Neural cell (in vitro differentiated cells): ENCODE measurements at regions not wholly inside any gene's neighbourhood (a gene's known extent, or its start where the extent isn't known, plus 50 kb on each side); places are given as distances from the start of the nearest gene placed in this dataset.

Experiments
- H2AFZ ChIP-seq: fragments of 200-600, 300-800 bp; sonication (generic), shearing (Covaris generic); 2 replicates; pipeline ENCODE4 v1.6.0; 2014; ENCODE audit warnings: low read depth, mild to moderate bottlenecking, antibody characterized with exemption, low read length, moderate library complexity
- H3F3A ChIP-seq: fragments of 200-600 bp; shearing (Covaris generic); 2 replicates; pipeline ENCODE4 v1.6.1; 2016; ENCODE audit warnings: mild to moderate bottlenecking, moderate library complexity, mixed read lengths, antibody characterized with exemption, low read length; ENCODE audit not compliant: insufficient read depth, poor library complexity, severe bottlenecking
- H3K27ac ChIP-seq: fragments of 200-600, 300-800 bp; sonication (generic), shearing (Covaris generic); 2 replicates; pipeline ENCODE4 v1.5.1; 2014; ENCODE audit warnings: mild to moderate bottlenecking, low read length, moderate library complexity
- H3K27me3 ChIP-seq: fragments of 300-800, 200-600 bp; sonication (generic), shearing (Covaris generic); 2 replicates; pipeline ENCODE4 v1.6.0; 2014; ENCODE audit warnings: mild to moderate bottlenecking, low read depth, low read length, moderate library complexity; ENCODE audit not compliant: insufficient read depth
- H3K36me3 ChIP-seq: fragments of 300-800, 200-600 bp; sonication (generic), shearing (Covaris generic); 2 replicates; pipeline ENCODE4 v1.5.1; 2014; ENCODE audit warnings: mild to moderate bottlenecking, antibody characterized with exemption, low read length, moderate library complexity; ENCODE audit not compliant: insufficient read depth
- H3K4me2 ChIP-seq: fragments of 300-800, 200-600 bp; sonication (generic), shearing (Covaris generic); 2 replicates; pipeline ENCODE4 v1.6.0; 2014; ENCODE audit warnings: mild to moderate bottlenecking, low read length
- H3K4me3 ChIP-seq: fragments of 300-800, 200-600 bp; sonication (generic), shearing (Covaris generic); 2 replicates; pipeline ENCODE4 v1.5.1; 2014; ENCODE audit warnings: mild to moderate bottlenecking, low read length, moderate library complexity
- H3K79me2 ChIP-seq: fragments of 200-600 bp; shearing (Covaris generic); replicated peaks from 2 replicates; pipeline ENCODE4 v1.6.0; 2014; ENCODE audit warnings: mild to moderate bottlenecking, low read length, moderate library complexity; ENCODE audit not compliant: insufficient read depth
- H3K9ac ChIP-seq: fragments of 300-800, 200-600 bp; sonication (generic), shearing (Covaris generic); 2 replicates; pipeline ENCODE4 v1.6.1; 2016; ENCODE audit warnings: mild to moderate bottlenecking, low read length, mixed read lengths
- H3K9me2 ChIP-seq: fragments of 200-600 bp; shearing (Covaris generic); 2 replicates; pipeline ENCODE4 v1.6.1; 2016; ENCODE audit warnings: mild to moderate bottlenecking, low read length, mixed read lengths; ENCODE audit not compliant: insufficient read depth
- H3K9me3 ChIP-seq: fragments of 200-600, 300-800 bp; sonication (generic), shearing (Covaris generic); 2 replicates; pipeline ENCODE4 v1.6.1; 2016; ENCODE audit warnings: mild to moderate bottlenecking, mixed run types, low read length, moderate library complexity, mixed read lengths
- H4K20me1 ChIP-seq: fragments of 200-600 bp; shearing (Covaris generic); 2 replicates; pipeline ENCODE4 v1.6.1; 2016; ENCODE audit warnings: mild to moderate bottlenecking, mixed run types; ENCODE audit not compliant: insufficient read depth
- EP300 ChIP-seq: fragments of 450-650 bp; conservative IDR thresholded peaks from 2 replicates; pipeline ENCODE4 v1.6.1; 2014; ENCODE audit warnings: antibody characterized with exemption, mild to moderate bottlenecking, moderate library complexity; ENCODE audit not compliant: poor library complexity, severe bottlenecking
- EZH2 ChIP-seq: fragments of 200-600, 300-800 bp; shearing (Covaris generic), sonication (generic); IDR thresholded peaks from 2 replicates; pipeline ENCODE4 v1.6.1; 2014; ENCODE audit warnings: antibody characterized with exemption, low read length, borderline replicate concordance, mild to moderate bottlenecking; ENCODE audit not compliant: insufficient read depth, poor library complexity, severe bottlenecking
- MXI1 ChIP-seq: fragments of 450-650 bp; conservative IDR thresholded peaks from 2 replicates; pipeline ENCODE4 v1.6.1; 2014; ENCODE audit warnings: antibody characterized with exemption, mild to moderate bottlenecking; ENCODE audit not compliant: poor library complexity, severe bottlenecking
- POLR2AphosphoS5 ChIP-seq: IDR thresholded peaks from 2 replicates; pipeline ENCODE4 v1.6.1; 2012
- RAD21 ChIP-seq: fragments of 450-650 bp; conservative IDR thresholded peaks from 2 replicates; pipeline ENCODE4 v1.6.1; 2014; ENCODE audit warnings: antibody characterized with exemption, mild to moderate bottlenecking, moderate library complexity
- SMC3 ChIP-seq: fragments of 450-650 bp; conservative IDR thresholded peaks from 2 replicates; pipeline ENCODE4 v1.6.1; 2014; ENCODE audit warnings: antibody characterized with exemption, mild to moderate bottlenecking, moderate library complexity; ENCODE audit not compliant: poor library complexity
- TAF1 ChIP-seq: IDR thresholded peaks from 2 replicates; pipeline ENCODE4 v1.6.1; 2012; ENCODE audit warnings: low read depth
- TF ChIP-seq, protein P1 (sequence below): IDR thresholded peaks from 2 replicates; pipeline ENCODE4 v1.6.1; 2012; ENCODE audit warnings: borderline replicate concordance
- TF ChIP-seq, protein P2 (sequence below): fragments of 450-650 bp; IDR thresholded peaks from 2 replicates; pipeline ENCODE4 v1.5.1; 2014; ENCODE audit warnings: antibody characterized with exemption, mild to moderate bottlenecking, moderate library complexity; ENCODE audit not compliant: poor library complexity, severe bottlenecking

DNA sequence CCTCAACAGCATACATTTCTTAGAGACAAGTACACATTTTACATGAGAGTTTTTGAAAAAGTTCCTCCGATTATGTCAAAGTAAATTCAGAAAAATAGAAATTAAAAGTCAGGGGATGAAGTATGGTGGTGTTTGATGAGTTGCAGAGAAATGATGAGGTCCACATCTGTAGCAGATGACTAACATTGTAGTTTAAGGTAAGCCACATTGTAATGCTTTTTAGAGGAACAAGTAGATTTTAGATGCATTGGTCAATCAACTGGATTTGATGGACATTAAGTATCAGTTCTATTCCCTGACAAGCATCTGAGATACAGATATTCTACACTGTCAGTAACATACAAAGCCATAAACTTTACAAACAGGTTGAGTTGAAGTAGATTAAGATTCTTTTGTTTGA, 402.4 kb upstream of the RORB start:
- Histone ChIP-seq H3K9me2 (no peaks in the 10 kb centered on the region), H4K20me1 (no peaks in the 10 kb centered on the region), H2AFZ (no peak overlapping the region), H3K4me2 (no peak overlapping the region), H3K27me3 (no peaks in the 10 kb centered on the region), H3F3A (no peaks in the 10 kb centered on the region), H3K27ac (no peak overlapping the region), H3K9me3 (no peaks in the 10 kb centered on the region), H3K79me2 (no peaks in the 10 kb centered on the region), H3K9ac (no peak overlapping the region), H3K4me3 (no peak overlapping the region), H3K36me3 (no peaks in the 10 kb centered on the region)
- TF ChIP-seq POLR2AphosphoS5 (no peak), EZH2 (no peak), RAD21 (no peak), TAF1 (no peak), SMC3 (no peak), MXI1 (no peak)
- TF ChIP-seq, protein P1, sequence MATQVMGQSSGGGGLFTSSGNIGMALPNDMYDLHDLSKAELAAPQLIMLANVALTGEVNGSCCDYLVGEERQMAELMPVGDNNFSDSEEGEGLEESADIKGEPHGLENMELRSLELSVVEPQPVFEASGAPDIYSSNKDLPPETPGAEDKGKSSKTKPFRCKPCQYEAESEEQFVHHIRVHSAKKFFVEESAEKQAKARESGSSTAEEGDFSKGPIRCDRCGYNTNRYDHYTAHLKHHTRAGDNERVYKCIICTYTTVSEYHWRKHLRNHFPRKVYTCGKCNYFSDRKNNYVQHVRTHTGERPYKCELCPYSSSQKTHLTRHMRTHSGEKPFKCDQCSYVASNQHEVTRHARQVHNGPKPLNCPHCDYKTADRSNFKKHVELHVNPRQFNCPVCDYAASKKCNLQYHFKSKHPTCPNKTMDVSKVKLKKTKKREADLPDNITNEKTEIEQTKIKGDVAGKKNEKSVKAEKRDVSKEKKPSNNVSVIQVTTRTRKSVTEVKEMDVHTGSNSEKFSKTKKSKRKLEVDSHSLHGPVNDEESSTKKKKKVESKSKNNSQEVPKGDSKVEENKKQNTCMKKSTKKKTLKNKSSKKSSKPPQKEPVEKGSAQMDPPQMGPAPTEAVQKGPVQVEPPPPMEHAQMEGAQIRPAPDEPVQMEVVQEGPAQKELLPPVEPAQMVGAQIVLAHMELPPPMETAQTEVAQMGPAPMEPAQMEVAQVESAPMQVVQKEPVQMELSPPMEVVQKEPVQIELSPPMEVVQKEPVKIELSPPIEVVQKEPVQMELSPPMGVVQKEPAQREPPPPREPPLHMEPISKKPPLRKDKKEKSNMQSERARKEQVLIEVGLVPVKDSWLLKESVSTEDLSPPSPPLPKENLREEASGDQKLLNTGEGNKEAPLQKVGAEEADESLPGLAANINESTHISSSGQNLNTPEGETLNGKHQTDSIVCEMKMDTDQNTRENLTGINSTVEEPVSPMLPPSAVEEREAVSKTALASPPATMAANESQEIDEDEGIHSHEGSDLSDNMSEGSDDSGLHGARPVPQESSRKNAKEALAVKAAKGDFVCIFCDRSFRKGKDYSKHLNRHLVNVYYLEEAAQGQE: no peak

DNA sequence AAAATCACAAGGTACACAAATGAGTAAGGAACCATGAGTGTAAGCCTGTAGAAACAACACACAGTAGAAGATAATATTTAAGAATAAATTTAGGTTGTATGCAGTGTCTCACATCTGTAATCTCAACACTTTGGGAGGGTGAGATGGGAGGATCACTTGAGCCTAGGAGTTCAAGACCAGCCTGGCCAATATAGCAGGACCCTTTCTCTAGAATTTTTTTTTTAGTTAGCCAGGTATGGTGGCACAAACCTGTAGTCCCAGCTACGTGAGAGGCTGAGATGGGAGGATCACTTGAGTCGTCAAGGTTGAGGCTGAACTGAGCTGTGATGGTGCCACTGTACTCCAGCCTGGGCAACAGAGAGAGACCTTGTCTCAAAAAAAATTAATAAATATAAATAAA, 401.2 kb upstream of the RORB start:
- Histone ChIP-seq H3K27me3 (no peaks in the 10 kb centered on the region), H3K36me3 (no peaks in the 10 kb centered on the region), H3K4me3 (no peak overlapping the region), H2AFZ (no peak overlapping the region), H3K9me2 (no peaks in the 10 kb centered on the region), H3F3A (no peaks in the 10 kb centered on the region), H3K9me3 (no peaks in the 10 kb centered on the region), H3K9ac (no peak overlapping the region), H3K27ac (no peak overlapping the region), H4K20me1 (no peaks in the 10 kb centered on the region), H3K4me2 (no peak overlapping the region), H3K79me2 (no peaks in the 10 kb centered on the region)
- no peak for TF ChIP-seq TAF1
- TF ChIP-seq EZH2: no peak
- TF ChIP-seq RAD21: no peak
- no peak for TF ChIP-seq POLR2AphosphoS5
- TF ChIP-seq, protein P1: no peak
- no peak for TF ChIP-seq SMC3
- no peak for TF ChIP-seq MXI1
- TF ChIP-seq EP300: no peak
- TF ChIP-seq, protein P2, sequence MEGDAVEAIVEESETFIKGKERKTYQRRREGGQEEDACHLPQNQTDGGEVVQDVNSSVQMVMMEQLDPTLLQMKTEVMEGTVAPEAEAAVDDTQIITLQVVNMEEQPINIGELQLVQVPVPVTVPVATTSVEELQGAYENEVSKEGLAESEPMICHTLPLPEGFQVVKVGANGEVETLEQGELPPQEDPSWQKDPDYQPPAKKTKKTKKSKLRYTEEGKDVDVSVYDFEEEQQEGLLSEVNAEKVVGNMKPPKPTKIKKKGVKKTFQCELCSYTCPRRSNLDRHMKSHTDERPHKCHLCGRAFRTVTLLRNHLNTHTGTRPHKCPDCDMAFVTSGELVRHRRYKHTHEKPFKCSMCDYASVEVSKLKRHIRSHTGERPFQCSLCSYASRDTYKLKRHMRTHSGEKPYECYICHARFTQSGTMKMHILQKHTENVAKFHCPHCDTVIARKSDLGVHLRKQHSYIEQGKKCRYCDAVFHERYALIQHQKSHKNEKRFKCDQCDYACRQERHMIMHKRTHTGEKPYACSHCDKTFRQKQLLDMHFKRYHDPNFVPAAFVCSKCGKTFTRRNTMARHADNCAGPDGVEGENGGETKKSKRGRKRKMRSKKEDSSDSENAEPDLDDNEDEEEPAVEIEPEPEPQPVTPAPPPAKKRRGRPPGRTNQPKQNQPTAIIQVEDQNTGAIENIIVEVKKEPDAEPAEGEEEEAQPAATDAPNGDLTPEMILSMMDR: no peak
